ENCODE measurements at regions not wholly inside any gene's neighbourhood (a gene's known extent, or its start where the extent isn't known, plus 50 kb on each side); places are given as distances from the start of the nearest gene placed in this dataset.

- TF ChIP-seq CTCF (IDR thresholded peaks at IDR 0.05; ENCODE audit: low read length) (no peak), EZH2 (IDR thresholded peaks at IDR 0.05; ENCODE audit: borderline replicate concordance, low read length) (no peak)
Observed at GRCh38 chr2:81528852-81529480, 1224.4 kb upstream of the LRRTM1 start.
